HG03460 (cell line): ENCODE measurements at regions not wholly inside any gene's neighbourhood (a gene's known extent, or its start where the extent isn't known, plus 50 kb on each side); places are given as distances from the start of the nearest gene placed in this dataset.
"Not testable (repeated sequence)": the region's sequence is repeated elsewhere in the genome, so short reads cannot be mapped to it uniquely, and the experiment has no call there.

ENCODE experiments used
- ATAC-seq: cut with Tn5 transposase; IDR thresholded peaks from one replicate; pipeline ENCODE4 v1.9.1; 2021; ENCODE audit not compliant: unreplicated experiment

- no peak for ATAC-seq
These were observed 1165.9 kb upstream of the TENM3 start for GRCh38 chr4:181077341-181077740.

DNA sequence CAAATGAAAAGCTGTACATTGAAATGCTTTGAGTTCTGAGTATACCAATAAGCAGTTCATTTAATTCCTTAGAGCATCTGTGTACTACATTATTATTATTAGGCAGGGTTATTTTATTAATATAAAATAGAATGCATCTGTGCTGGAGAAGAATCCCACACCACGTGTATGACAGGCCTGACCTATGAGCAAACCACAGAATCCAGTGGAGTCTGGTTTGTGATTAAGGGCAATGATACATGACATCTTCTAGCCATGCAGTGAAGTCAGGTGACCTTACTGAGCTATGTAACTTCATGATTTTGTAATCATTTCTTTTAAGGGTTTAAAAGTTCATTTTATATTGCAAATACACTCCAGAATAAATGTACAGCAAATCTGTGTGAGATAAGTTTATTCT is 1165.0 kb upstream of the TENM3 start:
- no peak for ATAC-seq

DNA sequence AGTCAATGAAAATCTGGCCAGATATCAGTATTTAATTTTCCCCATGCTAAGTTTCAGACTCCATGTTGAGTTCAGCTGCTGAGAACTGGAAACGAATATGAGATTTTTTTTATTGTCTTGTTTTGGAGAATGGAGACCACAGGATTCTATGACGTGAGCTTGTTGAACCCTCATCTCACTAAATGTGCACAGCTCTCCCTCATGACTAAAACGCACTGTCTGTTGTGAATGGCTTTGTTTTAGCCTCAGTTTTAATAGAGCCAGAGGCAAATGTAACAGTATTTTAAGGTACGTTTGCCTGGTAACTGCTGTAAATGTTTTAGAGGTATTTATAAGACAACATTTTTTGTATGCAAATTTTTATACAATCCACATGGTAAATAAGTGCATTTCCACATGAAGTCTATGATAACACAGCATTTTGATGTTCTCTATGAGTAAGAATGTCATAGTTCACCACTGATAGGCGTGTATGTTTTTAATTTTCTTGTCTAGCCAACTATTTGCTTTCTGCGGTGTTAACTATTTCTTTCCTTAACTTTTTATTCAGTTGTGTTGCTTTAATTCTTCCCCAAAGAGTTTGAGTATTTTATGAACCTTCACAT is 1159.3 kb upstream of the TENM3 start:
- no peak for ATAC-seq

- no peak for ATAC-seq
These were observed 1157.6 kb upstream of the TENM3 start for GRCh38 chr4:181085557-181085956.

GRCh38 chr4:181105487-181105886 is 1137.7 kb upstream of the TENM3 start:
- no peak for ATAC-seq

DNA sequence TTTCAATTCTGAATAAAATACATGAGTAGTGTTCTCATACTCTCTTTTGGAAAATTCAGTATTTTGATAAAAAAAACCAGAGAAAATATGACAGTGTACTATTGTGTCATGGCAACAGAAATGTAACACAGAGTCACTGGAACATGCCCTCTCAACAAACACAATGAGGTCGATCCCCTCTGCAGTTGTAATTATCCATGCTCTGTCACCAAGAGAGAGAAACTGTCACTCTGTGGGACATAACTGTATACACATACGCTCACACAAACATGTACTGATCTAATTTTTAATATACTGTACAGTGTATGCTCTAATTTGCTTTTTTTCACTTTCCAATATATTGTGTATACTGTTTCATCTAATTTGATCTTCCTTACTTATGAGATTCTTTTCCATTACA is 1136.8 kb upstream of the TENM3 start:
- ATAC-seq, result no peak

DNA sequence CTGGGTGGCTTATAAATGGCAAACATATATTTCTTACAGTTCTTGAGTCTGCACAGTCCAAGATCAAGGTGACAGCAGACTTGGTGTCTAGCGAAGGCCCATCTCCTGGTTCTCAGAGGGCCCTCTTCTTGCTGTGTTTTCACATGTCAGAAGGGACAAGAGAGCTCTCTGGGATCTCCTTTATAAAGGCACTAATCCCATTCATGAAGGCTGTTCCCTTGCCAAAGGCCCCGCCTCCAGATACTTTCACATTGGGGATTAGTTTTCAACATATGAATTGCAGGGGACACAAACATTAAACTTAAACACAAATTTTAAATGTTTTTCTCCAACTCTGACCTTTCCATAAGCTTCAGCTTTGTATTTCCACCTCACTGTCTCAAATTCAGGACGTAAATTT is 1135.0 kb upstream of the TENM3 start:
- ATAC-seq, result no peak

GRCh38 chr4:181119186-181119585 is 1124.0 kb upstream of the TENM3 start:
- no peak for ATAC-seq

DNA sequence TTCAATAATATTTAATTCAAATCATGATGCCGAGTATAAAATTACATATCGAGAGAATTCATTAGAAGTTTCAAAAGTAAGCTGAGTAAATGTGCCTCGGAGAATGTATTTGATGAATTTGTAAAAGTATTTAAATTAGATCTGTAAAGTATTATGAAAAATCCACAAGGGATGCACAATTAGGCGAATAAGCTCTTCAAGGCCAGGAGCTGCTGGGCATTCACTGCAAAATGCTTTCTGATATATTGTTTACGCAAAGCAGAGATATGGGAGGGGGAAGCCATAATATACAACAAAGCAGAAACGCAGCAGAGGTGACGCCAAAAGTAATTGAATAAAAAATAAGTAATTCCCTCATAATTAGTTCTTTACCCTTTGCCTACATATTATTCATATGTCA is 1121.5 kb upstream of the TENM3 start:
- ATAC-seq, result no peak

GRCh38 chr4:181127171-181127570 is 1116.0 kb upstream of the TENM3 start:
- no peak for ATAC-seq

DNA sequence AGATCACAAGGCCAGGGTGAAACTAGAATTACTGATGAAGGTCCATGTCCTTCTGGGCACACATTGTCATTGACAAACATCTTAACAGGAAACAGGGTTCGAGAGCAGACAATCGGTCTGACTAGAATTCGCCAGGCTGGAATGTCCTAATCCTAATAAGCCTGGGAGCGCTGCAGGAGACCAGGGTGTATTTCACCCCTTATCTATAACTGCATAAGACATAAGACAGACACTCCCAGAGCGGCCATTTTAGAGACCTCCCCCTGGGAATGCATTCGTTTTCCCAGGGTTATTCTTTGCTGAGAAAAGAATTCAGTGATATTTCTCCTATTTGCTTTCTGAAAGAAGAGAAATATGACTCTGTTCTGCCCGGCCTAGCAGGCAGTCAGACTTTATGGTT is 1112.9 kb upstream of the TENM3 start:
- not testable (repeated sequence) for ATAC-seq

- no peak for ATAC-seq
These were observed 1105.9 kb upstream of the TENM3 start for GRCh38 chr4:181137351-181137750.

DNA sequence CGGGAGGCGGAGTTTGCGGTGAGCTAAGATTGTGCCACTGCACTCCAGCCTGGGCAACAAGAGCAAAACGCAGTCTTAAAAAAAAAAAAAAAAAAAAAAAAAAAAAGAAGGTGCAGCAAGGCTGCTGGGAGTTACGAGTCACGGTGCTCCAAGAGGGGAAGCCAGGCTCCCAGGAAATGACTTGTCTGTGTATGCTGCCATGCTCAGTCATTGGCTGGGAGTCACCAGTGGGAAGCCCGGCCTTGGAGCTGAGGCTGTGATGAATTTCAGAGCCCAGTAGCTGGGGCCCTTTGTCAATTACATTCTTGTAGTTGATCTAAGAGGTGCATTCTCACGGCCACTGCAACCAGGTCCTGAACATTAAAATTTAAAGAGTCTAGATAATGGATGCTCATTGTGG is 1105.1 kb upstream of the TENM3 start:
- no peak for ATAC-seq

- no peak for ATAC-seq
These were observed 1103.1 kb upstream of the TENM3 start for GRCh38 chr4:181140037-181140603.

DNA sequence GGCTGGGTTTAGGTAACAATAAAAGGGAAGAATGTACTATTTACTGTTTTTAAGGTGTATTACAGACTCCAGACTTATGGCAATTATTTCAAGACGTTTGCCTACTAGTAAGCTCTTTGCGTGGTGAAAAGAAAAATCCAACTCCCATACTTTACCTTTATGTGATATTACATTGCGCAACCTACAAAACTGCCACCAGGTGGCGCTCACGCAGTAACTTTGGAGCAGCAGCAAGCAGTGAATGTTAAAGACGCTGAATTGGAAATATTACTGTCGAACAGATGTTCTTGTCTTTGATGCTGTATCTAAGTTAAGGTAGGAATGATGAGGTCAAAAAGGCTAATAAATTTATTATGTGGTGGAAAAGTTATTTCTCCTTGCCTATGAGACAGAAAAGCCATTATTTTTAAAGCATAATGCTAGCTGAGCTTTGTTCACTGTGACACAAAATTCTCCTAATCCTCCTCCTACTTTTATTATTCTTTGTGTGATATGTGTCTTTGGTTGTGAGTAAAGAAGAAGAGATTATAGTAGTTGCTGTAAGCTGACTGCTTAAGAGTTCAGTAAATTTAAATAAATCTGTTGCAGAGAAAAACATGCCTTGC is 1099.8 kb upstream of the TENM3 start:
- ATAC-seq, result peak; percentile 92

- no peak for ATAC-seq
These were observed 1097.2 kb upstream of the TENM3 start for GRCh38 chr4:181146051-181146450.

DNA sequence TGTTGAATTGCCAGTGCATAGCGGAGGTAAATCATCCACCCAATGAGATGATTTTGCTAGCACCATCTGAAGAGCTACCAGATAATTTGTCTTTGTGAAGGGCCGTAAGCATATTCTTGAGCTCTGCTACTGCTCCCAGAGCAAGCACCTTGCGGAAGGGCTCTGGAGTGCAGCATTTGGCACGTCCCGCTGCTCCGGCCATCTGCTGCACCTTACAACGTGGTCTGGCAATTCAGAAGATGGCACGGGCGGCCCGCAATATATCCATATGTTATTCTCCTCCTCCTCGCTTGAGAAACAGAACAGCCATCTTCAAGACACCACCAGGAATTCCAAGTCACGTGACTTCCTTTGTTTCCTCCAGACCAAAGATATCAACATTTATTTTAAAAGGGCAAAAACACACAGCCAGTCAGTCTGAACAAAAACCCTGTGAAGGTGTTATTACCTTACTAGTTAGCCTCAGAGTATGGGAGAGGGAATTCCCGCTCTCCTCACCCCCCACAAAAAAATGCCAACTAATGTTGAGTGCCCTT is 1095.7 kb upstream of the TENM3 start:
- ATAC-seq, result no peak

GRCh38 chr4:181148470-181148869 is 1094.7 kb upstream of the TENM3 start:
- ATAC-seq, result no peak

- ATAC-seq, result no peak
These were observed 1093.0 kb upstream of the TENM3 start for GRCh38 chr4:181150191-181150590.

GRCh38 chr4:181151856-181152255 is 1091.3 kb upstream of the TENM3 start:
- no peak for ATAC-seq

DNA sequence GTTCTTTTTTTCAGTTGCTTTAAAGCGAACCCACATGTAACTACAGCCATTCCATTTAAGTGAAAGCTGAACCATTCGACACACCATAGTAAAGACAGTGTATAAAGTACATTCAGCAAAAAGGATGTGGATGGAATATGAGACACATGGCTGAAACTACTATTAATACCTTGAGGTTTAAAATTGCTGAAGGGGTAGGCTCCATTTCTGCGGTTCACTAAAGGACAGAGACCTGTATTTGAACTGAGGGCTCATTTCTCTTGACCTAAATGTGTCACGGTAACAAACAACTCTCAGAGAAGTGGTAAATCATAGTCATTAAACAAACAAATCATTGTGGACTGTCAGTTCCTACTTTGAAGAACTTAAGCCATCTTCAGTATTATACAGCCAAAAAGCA is 1085.6 kb upstream of the TENM3 start:
- ATAC-seq, result no peak

- no peak for ATAC-seq
These were observed 1084.2 kb upstream of the TENM3 start for GRCh38 chr4:181158971-181159370.

- no peak for ATAC-seq
These were observed 1081.5 kb upstream of the TENM3 start for GRCh38 chr4:181161669-181162068.
